Activated B cell treated with CpG ODN at 0.5 μM for 24 hours (primary cell): ENCODE measurements at regions not wholly inside any gene's neighbourhood (a gene's known extent, or its start where the extent isn't known, plus 50 kb on each side); places are given as distances from the start of the nearest gene placed in this dataset.

Source experiments
- ATAC-seq: fragments of 200-7000 bp; cut with Tn5 transposase; one replicate; pipeline ENCODE4 v1.10.0; 2021; ENCODE audit warnings: low read depth, mild to moderate bottlenecking, moderate library complexity
- CTCF ChIA-PET: fragments of 350-600 bp; sonication (Branson Sonifier 250); formaldehyde crosslinking; loops from one replicate; lab custom pipeline; 2021; ENCODE audit warnings: antibody characterized with exemption; lab: Charles Lee
- POLR2A ChIA-PET: fragments of 350-600 bp; sonication (Branson Sonifier 250); formaldehyde crosslinking; loops from one replicate; lab custom pipeline; 2021; ENCODE audit warnings: antibody characterized with exemption; lab: Charles Lee
- DNase-seq: peaks from one replicate; pipeline ENCODE4 v3.0.0; 2022
- H3K27ac Mint-ChIP-seq: one replicate; pipeline ENCODE4 v1.8.0; 2020; ENCODE audit warnings: mixed read lengths
- H3K27me3 Mint-ChIP-seq: one replicate; pipeline ENCODE4 v1.8.0; 2021; ENCODE audit warnings: mixed read lengths
- H3K36me3 Mint-ChIP-seq: one replicate; pipeline ENCODE4 v1.8.0; 2021; ENCODE audit warnings: low read depth, mixed read lengths
- H3K4me1 Mint-ChIP-seq: one replicate; pipeline ENCODE4 v1.8.0; 2021; ENCODE audit warnings: mixed read lengths
- H3K4me3 Mint-ChIP-seq: one replicate; pipeline ENCODE4 v1.8.0; 2020; ENCODE audit warnings: mild to moderate bottlenecking, mixed read lengths
- H3K9me3 Mint-ChIP-seq: one replicate; pipeline ENCODE4 v1.8.0; 2020; ENCODE audit warnings: mixed read lengths
- intact Hi-C: fragments of 100-400 bp; cut with micrococcal nuclease; formaldehyde crosslinking; loops from one replicate; pipeline ENCODE4 v1.15.1; 2024
- TF ChIP-seq, protein P1 (sequence below): fragments of 200-600 bp; IDR thresholded peaks from one replicate; pipeline ENCODE4 v1.8.0; 2022; ENCODE audit warnings: antibody characterized with exemption, mild to moderate bottlenecking

- TF ChIP-seq, protein P1, sequence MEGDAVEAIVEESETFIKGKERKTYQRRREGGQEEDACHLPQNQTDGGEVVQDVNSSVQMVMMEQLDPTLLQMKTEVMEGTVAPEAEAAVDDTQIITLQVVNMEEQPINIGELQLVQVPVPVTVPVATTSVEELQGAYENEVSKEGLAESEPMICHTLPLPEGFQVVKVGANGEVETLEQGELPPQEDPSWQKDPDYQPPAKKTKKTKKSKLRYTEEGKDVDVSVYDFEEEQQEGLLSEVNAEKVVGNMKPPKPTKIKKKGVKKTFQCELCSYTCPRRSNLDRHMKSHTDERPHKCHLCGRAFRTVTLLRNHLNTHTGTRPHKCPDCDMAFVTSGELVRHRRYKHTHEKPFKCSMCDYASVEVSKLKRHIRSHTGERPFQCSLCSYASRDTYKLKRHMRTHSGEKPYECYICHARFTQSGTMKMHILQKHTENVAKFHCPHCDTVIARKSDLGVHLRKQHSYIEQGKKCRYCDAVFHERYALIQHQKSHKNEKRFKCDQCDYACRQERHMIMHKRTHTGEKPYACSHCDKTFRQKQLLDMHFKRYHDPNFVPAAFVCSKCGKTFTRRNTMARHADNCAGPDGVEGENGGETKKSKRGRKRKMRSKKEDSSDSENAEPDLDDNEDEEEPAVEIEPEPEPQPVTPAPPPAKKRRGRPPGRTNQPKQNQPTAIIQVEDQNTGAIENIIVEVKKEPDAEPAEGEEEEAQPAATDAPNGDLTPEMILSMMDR: no peak
- Mint-ChIP-seq H3K36me3 (no peaks in the 10 kb centered on the region), H3K4me1 (no peaks in the 10 kb centered on the region), H3K9me3 (peaks cover 7% of the 10 kb centered on the region), H3K4me3 (no peak overlapping the region), H3K27me3 (no peaks in the 10 kb centered on the region), H3K27ac (no peak overlapping the region)
- CTCF ChIA-PET: no interaction called here
- ATAC-seq (no peak), DNase-seq (no peak)
- intact Hi-C loops: no loop called here
- POLR2A ChIA-PET: no interaction called here
Observed at GRCh38 chr6:168206661-168207274, 112.8 kb downstream of the DACT2 start.

DNA sequence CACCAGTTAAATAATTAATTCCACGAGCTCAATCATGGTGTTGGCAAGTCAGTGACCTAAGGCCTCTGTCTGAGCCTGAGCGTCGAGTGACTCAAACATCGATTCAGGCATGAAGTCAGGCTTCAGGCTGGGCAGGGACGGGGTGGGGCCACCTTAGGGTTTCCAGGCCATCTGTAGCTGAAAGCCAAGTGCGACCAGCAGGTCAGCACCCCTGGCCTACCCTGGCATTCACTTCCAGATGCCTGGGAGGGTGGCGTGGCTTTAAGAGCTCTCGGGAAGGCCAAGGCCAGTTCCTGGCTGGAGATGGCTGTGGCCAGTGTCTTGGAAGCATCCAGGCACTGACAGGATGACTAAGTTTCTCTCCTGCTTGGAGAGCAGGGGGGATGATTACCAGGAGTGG lies 113.4 kb downstream of the DACT2 start:
- ATAC-seq: no peak
- no peak for DNase-seq
- H3K36me3 Mint-ChIP-seq: no peaks in the 10 kb centered on the region
- H3K27ac Mint-ChIP-seq: no peak overlapping the region
- H3K4me3 Mint-ChIP-seq: no peak overlapping the region
- peaks cover 7% of the 10 kb centered on the region for H3K9me3 Mint-ChIP-seq
- TF ChIP-seq, protein P1: no peak
- intact Hi-C loops: no loop called here
- no peaks in the 10 kb centered on the region for H3K27me3 Mint-ChIP-seq
- H3K4me1 Mint-ChIP-seq: no peaks in the 10 kb centered on the region
- ChIA-PET POLR2A (no interaction called here), CTCF (no interaction called here)

GRCh38 chr6:168201799-168202198 lies 117.8 kb downstream of the DACT2 start:
- H3K9me3 Mint-ChIP-seq: peaks cover 7% of the 10 kb centered on the region
- no peaks in the 10 kb centered on the region for H3K4me1 Mint-ChIP-seq
- CTCF ChIA-PET: no interaction called here
- DNase-seq (no peak), ATAC-seq (no peak)
- intact Hi-C loops: no loop called here
- POLR2A ChIA-PET: no interaction called here
- no peak overlapping the region for H3K27ac Mint-ChIP-seq
- H3K4me3 Mint-ChIP-seq: no peak overlapping the region
- H3K36me3 Mint-ChIP-seq: no peaks in the 10 kb centered on the region
- TF ChIP-seq, protein P1: no peak
- H3K27me3 Mint-ChIP-seq: no peaks in the 10 kb centered on the region

- CTCF ChIA-PET: no interaction called here
- intact Hi-C loops: no loop called here
- ATAC-seq (no peak), DNase-seq (no peak)
- no peaks in the 10 kb centered on the region for H3K4me1 Mint-ChIP-seq
- no peak overlapping the region for H3K27ac Mint-ChIP-seq
- POLR2A ChIA-PET: no interaction called here
- H3K27me3 Mint-ChIP-seq: no peaks in the 10 kb centered on the region
- H3K9me3 Mint-ChIP-seq: peaks cover 7% of the 10 kb centered on the region
- no peaks in the 10 kb centered on the region for H3K36me3 Mint-ChIP-seq
- no peak overlapping the region for H3K4me3 Mint-ChIP-seq
- TF ChIP-seq, protein P1: no peak
Observed at GRCh38 chr6:168201383-168201782, 118.2 kb downstream of the DACT2 start.

DNA sequence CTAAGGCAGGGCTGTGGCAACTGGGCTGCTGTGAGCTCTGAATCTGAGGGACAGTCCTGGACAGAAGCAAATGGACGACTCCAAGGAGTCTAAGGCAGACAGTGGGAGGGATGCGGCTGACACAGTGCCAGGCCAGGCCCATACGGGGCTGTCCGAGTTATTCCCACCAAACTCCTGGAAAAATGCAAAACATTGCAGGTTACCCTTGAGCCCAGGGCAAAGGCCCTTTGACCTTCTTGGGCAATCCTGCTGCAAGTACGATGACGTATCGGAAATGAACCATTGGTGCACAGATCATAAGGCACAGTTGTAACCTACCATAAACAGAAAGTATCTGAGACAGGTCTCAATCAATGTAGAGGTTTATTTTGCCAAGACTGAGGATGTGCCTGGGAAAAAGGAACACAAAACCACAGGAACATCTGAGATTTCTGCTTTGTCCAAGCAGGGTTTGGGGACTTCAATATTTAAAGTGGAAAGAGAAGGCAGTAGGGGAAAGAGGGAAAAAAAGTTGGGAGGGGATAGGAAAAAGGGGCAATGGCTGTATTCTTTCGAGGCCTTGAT lies 118.9 kb downstream of the DACT2 start:
- DNase-seq (no peak), ATAC-seq (no peak)
- CTCF ChIA-PET: no interaction called here
- Mint-ChIP-seq H3K4me3 (no peak overlapping the region), H3K27me3 (no peaks in the 10 kb centered on the region), H3K27ac (no peak overlapping the region), H3K36me3 (no peaks in the 10 kb centered on the region), H3K4me1 (no peaks in the 10 kb centered on the region), H3K9me3 (peaks cover 7% of the 10 kb centered on the region)
- intact Hi-C loops: no loop called here
- POLR2A ChIA-PET: no interaction called here
- TF ChIP-seq, protein P1: no peak
